Skeletal muscle tissue (tissue), 3 donors: ENCODE measurements at regions not wholly inside any gene's neighbourhood (a gene's known extent, or its start where the extent isn't known, plus 50 kb on each side); places are given as distances from the start of the nearest gene placed in this dataset.
"Not testable (repeated sequence)": the region's sequence is repeated elsewhere in the genome, so short reads cannot be mapped to it uniquely, and the experiment has no call there.

ENCODE experiments used
- H3K27ac ChIP-seq: one replicate; pipeline ENCODE4 v1.7.0; 2013; ENCODE audit warnings: mild to moderate bottlenecking, low read depth, low read length, inconsistent platforms
- H3K27me3 ChIP-seq, 3 donors: one replicate each; pipeline ENCODE4 v1.7.0; 2013; ENCODE audit warnings: low read length in 3 of 3; ENCODE audit not compliant: control insufficient read depth in 3 of 3, insufficient read depth in 3 of 3
- H3K36me3 ChIP-seq, 3 donors: one replicate each; pipeline ENCODE4 v1.7.0; 2013; ENCODE audit warnings: low read length in 3 of 3; ENCODE audit not compliant: control insufficient read depth in 3 of 3, insufficient read depth in 3 of 3
- H3K4me1 ChIP-seq, 3 donors: one replicate each; pipeline ENCODE4 v1.7.0; 2013; ENCODE audit warnings: low read length in 3 of 3, mild to moderate bottlenecking in 3 of 3; ENCODE audit not compliant: control insufficient read depth in 3 of 3, insufficient read depth in 3 of 3
- H3K4me3 ChIP-seq, 3 donors: one replicate each; pipeline ENCODE4 v1.7.0; 2013; ENCODE audit warnings: low read length in 3 of 3
- H3K9ac ChIP-seq, 3 donors: one replicate each; pipeline ENCODE4 v1.7.0; 2013; ENCODE audit warnings: low read length in 3 of 3, mild to moderate bottlenecking in 3 of 3, moderate library complexity in 2 of 3, low read depth in 1 of 3
- H3K9me3 ChIP-seq, 3 donors: one replicate each; pipeline ENCODE4 v1.7.0; 2013; ENCODE audit warnings: low read length in 3 of 3; ENCODE audit not compliant: control insufficient read depth in 3 of 3
- donor health status: Osteomylitis.

DNA sequence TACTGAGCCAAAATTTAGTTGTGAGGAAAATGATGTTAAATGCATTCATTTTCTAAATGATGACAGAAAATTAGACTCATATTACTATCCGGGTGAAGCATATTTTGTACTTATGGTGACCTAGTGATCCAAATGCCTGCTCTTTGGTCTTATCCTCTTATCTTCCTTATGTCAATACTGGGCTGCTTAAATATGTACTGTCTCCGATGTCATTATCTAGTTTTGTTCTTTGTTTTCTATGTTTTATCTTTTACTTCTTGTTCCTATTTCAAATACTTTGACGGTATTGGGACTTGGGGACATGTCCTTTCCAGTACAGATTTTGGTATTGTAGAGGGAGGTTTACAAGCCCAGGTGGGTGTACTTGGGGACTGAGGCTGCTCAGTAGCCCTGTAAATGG, 124.6 kb upstream of the ESR1 start:
- Histone ChIP-seq H3K4me1 (peaks cover 0 to 8% (median 8%) of the 10 kb centered on the region in 3 donors), H3K36me3 (no peaks in the 10 kb centered on the region), H3K9me3 (no peaks in the 10 kb centered on the region), H3K27ac (no peak overlapping the region), H3K4me3 (no peak overlapping the region), H3K9ac (no peak overlapping the region), H3K27me3 (no peaks in the 10 kb centered on the region)

GRCh38 chr6:151683381-151683780, 124.1 kb upstream of the ESR1 start:
- Histone ChIP-seq H3K27ac (no peak overlapping the region), H3K27me3 (no peaks in the 10 kb centered on the region), H3K4me3 (no peak overlapping the region), H3K9me3 (no peaks in the 10 kb centered on the region), H3K36me3 (no peaks in the 10 kb centered on the region), H3K4me1 (peaks cover 0 to 8% (median 8%) of the 10 kb centered on the region in 3 donors), H3K9ac (no peak overlapping the region)

GRCh38 chr6:151689499-151690201, 117.8 kb upstream of the ESR1 start:
- peak overlapping the region; percentile 69 for H3K27ac ChIP-seq
- no peaks in the 10 kb centered on the region for H3K36me3 ChIP-seq
- peak overlapping the region in 2 of 3 donors; percentile 2 to 82 for H3K9ac ChIP-seq

GRCh38 chr6:151690303-151690702, 117.2 kb upstream of the ESR1 start:
- peak overlapping the region; percentile 64 to 82 (median 68) for H3K9ac ChIP-seq

More at GRCh38 chr6:151689499-151690201, 117.8 kb upstream of the ESR1 start:
- Histone ChIP-seq H3K9me3 (no peaks in the 10 kb centered on the region), H3K4me3 (peak overlapping the region in 1 of 3 donors; percentile 76), H3K4me1 (no peaks in the 10 kb centered on the region), H3K27me3 (no peaks in the 10 kb centered on the region)

GRCh38 chr6:151690768-151691562, 116.5 kb upstream of the ESR1 start:
- H3K9ac ChIP-seq: peak overlapping the region; percentile 64 to 82 (median 68)
- no peaks in the 10 kb centered on the region for H3K4me1 ChIP-seq
- no peaks in the 10 kb centered on the region for H3K9me3 ChIP-seq
- H3K36me3 ChIP-seq: no peaks in the 10 kb centered on the region
- H3K27ac ChIP-seq: peak overlapping the region; percentile 69
- H3K27me3 ChIP-seq: no peaks in the 10 kb centered on the region
- H3K4me3 ChIP-seq: peak overlapping the region; percentile 61 to 76 (median 62)

More at GRCh38 chr6:151690303-151690702, 117.2 kb upstream of the ESR1 start:
- Histone ChIP-seq H3K36me3 (no peaks in the 10 kb centered on the region), H3K9me3 (no peaks in the 10 kb centered on the region), H3K27ac (peak overlapping the region; percentile 69), H3K4me1 (no peaks in the 10 kb centered on the region), H3K27me3 (no peaks in the 10 kb centered on the region), H3K4me3 (peak overlapping the region; percentile 61 to 76 (median 62))

DNA sequence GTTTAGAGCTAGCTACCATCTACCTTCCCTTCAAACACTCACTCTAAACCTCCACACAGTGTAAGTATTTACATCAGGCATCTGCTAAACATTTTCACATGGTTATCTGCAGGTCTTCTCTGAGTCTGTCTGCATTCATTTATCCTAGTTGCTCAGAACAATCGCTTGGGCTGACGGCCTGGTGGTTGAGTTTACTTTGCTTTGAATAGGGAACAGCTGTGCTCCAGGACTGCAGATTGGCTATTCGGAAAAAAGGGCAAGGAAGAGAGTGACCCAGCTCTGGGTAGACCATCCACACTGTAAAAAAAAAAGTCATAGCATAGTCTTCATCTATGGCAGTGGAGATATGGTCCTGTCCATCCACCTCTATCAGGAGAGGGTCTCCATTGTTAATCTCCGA, 115.3 kb upstream of the ESR1 start:
- Histone ChIP-seq H3K36me3 (no peaks in the 10 kb centered on the region), H3K9ac (no peak overlapping the region), H3K9me3 (no peaks in the 10 kb centered on the region), H3K4me1 (no peaks in the 10 kb centered on the region), H3K27ac (no peak overlapping the region), H3K4me3 (peak overlapping the region in 1 of 3 donors; percentile 0), H3K27me3 (no peaks in the 10 kb centered on the region)

GRCh38 chr6:151693366-151693765, 114.1 kb upstream of the ESR1 start:
- Histone ChIP-seq H3K9ac (no peak overlapping the region), H3K36me3 (no peaks in the 10 kb centered on the region), H3K27me3 (no peaks in the 10 kb centered on the region), H3K4me3 (no peak overlapping the region), H3K4me1 (no peaks in the 10 kb centered on the region), H3K27ac (no peak overlapping the region), H3K9me3 (no peaks in the 10 kb centered on the region)

GRCh38 chr6:151695156-151695555, 112.3 kb upstream of the ESR1 start:
- Histone ChIP-seq H3K27ac (no peak overlapping the region), H3K9me3 (no peaks in the 10 kb centered on the region)

DNA sequence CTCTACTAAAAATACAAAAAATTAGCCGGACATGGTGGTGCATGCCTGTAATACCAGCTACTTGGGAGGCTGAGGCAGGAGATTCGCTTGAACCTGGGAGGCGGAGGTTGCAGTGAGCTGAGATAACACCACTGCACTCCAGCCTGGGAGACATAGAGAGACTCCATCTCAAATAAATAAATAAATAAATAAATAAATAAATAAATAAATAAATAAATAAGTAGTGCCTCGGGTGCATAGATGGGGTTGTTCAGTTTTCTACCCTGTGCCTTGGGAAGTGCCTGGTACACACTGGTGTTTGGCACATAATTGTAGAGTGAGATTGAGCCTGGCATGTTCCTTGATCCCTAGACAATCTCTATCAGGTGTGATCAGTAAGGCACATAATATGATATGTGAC, 111.2 kb upstream of the ESR1 start:
- H3K4me3 ChIP-seq, H3K9me3 ChIP-seq, H3K9ac ChIP-seq, H3K27me3 ChIP-seq, H3K36me3 ChIP-seq, H3K27ac ChIP-seq: not testable (repeated sequence)
- H3K4me1 ChIP-seq: peaks cover 3 to 12% (median 12%) of the 10 kb centered on the region in 3 donors

More at GRCh38 chr6:151695156-151695555, 112.3 kb upstream of the ESR1 start:
- peaks cover 3 to 12% (median 7%) of the 10 kb centered on the region in 3 donors for H3K4me1 ChIP-seq
- H3K36me3 ChIP-seq: no peaks in the 10 kb centered on the region
- H3K4me3 ChIP-seq: no peak overlapping the region
- no peak overlapping the region for H3K9ac ChIP-seq
- no peaks in the 10 kb centered on the region for H3K27me3 ChIP-seq
